ENCODE measurements at regions not wholly inside any gene's neighbourhood (a gene's known extent, or its start where the extent isn't known, plus 50 kb on each side); places are given as distances from the start of the nearest gene placed in this dataset.

- TF ChIP-seq EZH2 (IDR thresholded peaks at IDR 0.05; ENCODE audit: low read length, unreplicated experiment) (no peak), CTCF (conservative IDR thresholded peaks at IDR 0.05; ENCODE audit: low read depth, low read length) (no peak)
Measured at GRCh38 chr1:147095691-147096090, 76.6 kb downstream of the PRKAB2 start.
